CD4-positive, alpha-beta T cell treated with Interferon alpha-2 for 1 hour (primary cell): ENCODE measurements at regions not wholly inside any gene's neighbourhood (a gene's known extent, or its start where the extent isn't known, plus 50 kb on each side); places are given as distances from the start of the nearest gene placed in this dataset.

Source experiments
- DNase-seq, 2 donors: peaks; one replicate each; pipeline ENCODE4 v3.0.0-alpha.2; 2020 to 2022

DNA sequence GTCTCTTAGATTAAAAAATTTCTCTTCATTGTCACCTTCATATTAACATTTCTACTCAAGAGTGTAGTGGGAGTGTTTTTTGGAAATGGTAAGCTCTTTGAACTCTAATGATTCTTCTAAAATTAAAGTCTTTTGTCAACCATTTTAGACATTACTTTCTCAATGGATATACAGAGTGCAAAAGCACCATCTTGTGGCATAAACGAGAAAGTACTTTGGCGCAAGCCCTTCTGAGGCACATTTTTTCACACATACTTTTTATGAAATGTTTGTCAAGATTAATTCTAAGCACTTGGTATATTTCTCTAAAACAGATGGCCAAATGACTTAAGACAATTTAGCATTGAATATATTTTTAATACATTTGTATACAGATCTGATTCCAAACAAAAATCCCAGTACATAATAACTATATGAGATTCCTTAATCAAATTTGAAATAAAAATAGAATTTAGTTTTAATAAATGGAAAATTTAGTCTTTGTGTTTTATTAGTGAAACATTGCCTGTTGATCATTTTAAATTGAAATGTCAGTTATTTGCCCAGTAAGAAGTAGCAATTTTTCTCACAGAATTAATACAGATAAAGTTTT lies 63.3 kb upstream of the GALNT5 start:
- DNase-seq, result peak in 1 of 2 donors; percentile 39

GRCh38 chr2:157194844-157195243 lies 62.7 kb upstream of the GALNT5 start:
- DNase-seq, result no peak

DNA sequence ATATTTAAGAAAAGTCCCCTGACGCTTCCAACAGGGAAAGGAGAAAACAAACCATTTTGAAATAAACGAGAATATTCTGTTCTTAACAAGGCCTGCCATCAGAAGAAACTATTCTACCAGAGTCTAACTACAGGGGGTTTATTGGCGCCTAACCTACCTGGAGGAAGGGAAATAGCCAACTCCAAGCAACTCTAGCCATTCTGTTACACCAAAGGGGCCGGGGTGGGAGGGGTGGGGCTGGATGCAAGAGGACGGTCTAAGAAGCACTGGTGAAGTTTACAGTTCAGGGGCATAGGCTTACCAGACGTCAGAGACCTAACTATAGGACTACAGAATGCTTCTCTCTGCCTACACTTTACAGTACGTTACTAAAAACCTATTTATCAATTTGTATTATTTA lies 60.5 kb upstream of the GALNT5 start:
- DNase-seq, result no peak

- no peak for DNase-seq
Measured at GRCh38 chr2:157197848-157198247, 59.7 kb upstream of the GALNT5 start.

GRCh38 chr2:157203651-157204050 lies 53.9 kb upstream of the GALNT5 start:
- no peak for DNase-seq

DNA sequence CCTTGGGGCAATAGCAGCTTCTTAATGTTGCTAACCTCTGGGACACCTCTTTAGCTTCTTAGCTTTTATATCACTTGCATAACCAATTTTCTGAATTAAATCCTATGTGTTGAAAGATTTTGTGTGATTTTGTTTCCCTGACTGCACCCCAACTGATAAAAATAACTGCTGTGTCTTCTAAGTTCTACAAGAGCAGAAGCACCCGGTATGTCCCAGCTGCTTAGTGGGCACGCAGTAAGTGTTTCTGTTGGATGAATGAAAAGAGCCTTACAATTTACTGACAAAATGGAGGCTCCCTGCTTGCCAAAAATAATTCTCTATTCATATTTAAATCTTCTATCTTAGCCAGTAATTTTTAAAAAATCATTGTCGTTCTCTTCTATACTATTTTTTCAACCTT lies 53.1 kb upstream of the GALNT5 start:
- no peak for DNase-seq

DNA sequence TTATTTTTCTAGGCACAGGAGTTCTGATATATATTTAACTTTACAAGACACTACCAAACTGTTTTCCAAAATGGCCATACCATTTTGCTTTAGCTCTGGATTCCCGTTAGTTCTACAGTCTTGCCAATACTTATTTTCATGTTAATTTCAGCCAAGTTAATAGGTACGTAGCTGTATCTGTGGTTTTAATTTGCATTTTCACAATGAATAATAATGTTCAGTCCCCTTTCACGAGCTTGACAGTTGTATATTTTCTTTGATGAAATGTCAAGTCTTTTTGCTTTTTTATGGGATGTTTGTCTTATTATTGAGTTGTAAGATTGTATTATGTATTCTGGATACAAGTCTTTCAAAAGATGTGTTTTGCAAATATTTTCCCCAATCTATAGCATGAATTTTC lies 50.6 kb upstream of the GALNT5 start:
- DNase-seq, result no peak
